NCI-H526 (cell line): ENCODE measurements at regions not wholly inside any gene's neighbourhood (a gene's known extent, or its start where the extent isn't known, plus 50 kb on each side); places are given as distances from the start of the nearest gene placed in this dataset.
"Not testable (repeated sequence)": the region's sequence is repeated elsewhere in the genome, so short reads cannot be mapped to it uniquely, and the experiment has no call there.

Experiments used
- DNase-seq, 2 experiments: peaks; one replicate each; lab custom pipeline; 2025; lab: John Stamatoyannopoulos, UW

GRCh38 chr3:126292318-126293070, 64.7 kb downstream of the KLF15 start:
- no peak for DNase-seq

GRCh38 chr3:126291537-126291936, 65.7 kb downstream of the KLF15 start:
- no peak for DNase-seq

- DNase-seq, result no peak
Observed at GRCh38 chr3:126291061-126291460, 66.1 kb downstream of the KLF15 start.

- no peak for DNase-seq
Observed at GRCh38 chr3:126290325-126290724, 66.9 kb downstream of the KLF15 start.

GRCh38 chr3:126289096-126289495, 68.1 kb downstream of the KLF15 start:
- DNase-seq, result no peak

- DNase-seq, result no peak
Observed at GRCh38 chr3:126288314-126288713, 68.9 kb downstream of the KLF15 start.

GRCh38 chr3:126287536-126288241, 69.5 kb downstream of the KLF15 start:
- DNase-seq, result peak; percentile 42 to 87

GRCh38 chr3:126287171-126287535, 70.1 kb downstream of the KLF15 start:
- DNase-seq, result no peak

- no peak for DNase-seq
Observed at GRCh38 chr3:126285369-126285768, 71.8 kb downstream of the KLF15 start.

GRCh38 chr3:126284258-126284904, 72.8 kb downstream of the KLF15 start:
- no peak for DNase-seq

GRCh38 chr3:126283651-126284050, 73.6 kb downstream of the KLF15 start:
- DNase-seq, result not testable (repeated sequence)

GRCh38 chr3:126279853-126280252, 77.4 kb downstream of the KLF15 start:
- DNase-seq, result no peak

GRCh38 chr3:126277629-126278378, 79.4 kb downstream of the KLF15 start:
- DNase-seq, result no peak

- no peak for DNase-seq
Observed at GRCh38 chr3:126275620-126275904, 81.6 kb downstream of the KLF15 start.

GRCh38 chr3:126274735-126275619, 82.2 kb downstream of the KLF15 start:
- no peak for DNase-seq

GRCh38 chr3:126270145-126270811, 86.9 kb downstream of the KLF15 start:
- no peak for DNase-seq

GRCh38 chr3:126269354-126269753, 87.9 kb downstream of the KLF15 start:
- no peak for DNase-seq

GRCh38 chr3:126268866-126269265, 88.3 kb downstream of the KLF15 start:
- no peak for DNase-seq

GRCh38 chr3:126267976-126268615, 87.7 kb upstream of the ALDH1L1 start:
- no peak for DNase-seq

- peak in 1 of 2 experiments; percentile 65 for DNase-seq
Observed at GRCh38 chr3:126267169-126267975, 87.0 kb upstream of the ALDH1L1 start.
